ENCODE measurements at regions not wholly inside any gene's neighbourhood (a gene's known extent, or its start where the extent isn't known, plus 50 kb on each side); places are given as distances from the start of the nearest gene placed in this dataset.

- H3K4me3 ChIP-seq (replicated peaks; ENCODE audit: low read depth, low read length): no peak overlapping the region
- TF ChIP-seq, protein P1, sequence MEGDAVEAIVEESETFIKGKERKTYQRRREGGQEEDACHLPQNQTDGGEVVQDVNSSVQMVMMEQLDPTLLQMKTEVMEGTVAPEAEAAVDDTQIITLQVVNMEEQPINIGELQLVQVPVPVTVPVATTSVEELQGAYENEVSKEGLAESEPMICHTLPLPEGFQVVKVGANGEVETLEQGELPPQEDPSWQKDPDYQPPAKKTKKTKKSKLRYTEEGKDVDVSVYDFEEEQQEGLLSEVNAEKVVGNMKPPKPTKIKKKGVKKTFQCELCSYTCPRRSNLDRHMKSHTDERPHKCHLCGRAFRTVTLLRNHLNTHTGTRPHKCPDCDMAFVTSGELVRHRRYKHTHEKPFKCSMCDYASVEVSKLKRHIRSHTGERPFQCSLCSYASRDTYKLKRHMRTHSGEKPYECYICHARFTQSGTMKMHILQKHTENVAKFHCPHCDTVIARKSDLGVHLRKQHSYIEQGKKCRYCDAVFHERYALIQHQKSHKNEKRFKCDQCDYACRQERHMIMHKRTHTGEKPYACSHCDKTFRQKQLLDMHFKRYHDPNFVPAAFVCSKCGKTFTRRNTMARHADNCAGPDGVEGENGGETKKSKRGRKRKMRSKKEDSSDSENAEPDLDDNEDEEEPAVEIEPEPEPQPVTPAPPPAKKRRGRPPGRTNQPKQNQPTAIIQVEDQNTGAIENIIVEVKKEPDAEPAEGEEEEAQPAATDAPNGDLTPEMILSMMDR (IDR thresholded peaks at IDR 0.05; ENCODE audit: low read depth, low read length, missing control alignments): no peak
- no peak for DNase-seq (ENCODE audit: extremely low read depth, low read depth)
Observed at GRCh38 chr1:243903895-243904294, 53.9 kb upstream of the AKT3 start.

GRCh38 chr1:243903041-243903440 is 53.0 kb upstream of the AKT3 start:
- TF ChIP-seq, protein P1 (IDR thresholded peaks at IDR 0.05; ENCODE audit: low read depth, low read length, missing control alignments): no peak
- no peak overlapping the region for H3K4me3 ChIP-seq (replicated peaks; ENCODE audit: low read depth, low read length)
- DNase-seq (ENCODE audit: extremely low read depth, low read depth): no peak

DNA sequence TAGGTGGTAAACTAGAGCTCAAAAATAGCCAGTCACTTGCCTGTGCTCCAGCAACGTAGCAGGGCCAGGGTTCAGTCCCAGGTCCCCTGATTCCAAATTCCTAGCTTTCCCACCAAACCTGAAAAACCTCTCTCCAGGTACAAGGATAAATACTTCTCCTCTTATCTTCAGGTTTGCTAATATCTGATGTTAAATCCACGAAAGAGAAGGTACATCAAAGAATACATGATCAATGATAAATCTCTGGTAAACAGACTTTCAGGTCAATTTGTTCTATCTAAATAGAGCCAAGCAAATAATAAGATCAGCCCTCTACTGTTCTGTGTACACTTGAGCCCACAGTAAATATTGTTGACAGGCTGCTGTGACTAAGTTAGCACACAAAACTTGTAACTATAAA is 52.1 kb upstream of the AKT3 start:
- DNase-seq (ENCODE audit: extremely low read depth, low read depth): no peak
- no peak overlapping the region for H3K4me3 ChIP-seq (replicated peaks; ENCODE audit: low read depth, low read length)
- TF ChIP-seq, protein P1 (IDR thresholded peaks at IDR 0.05; ENCODE audit: low read depth, low read length, missing control alignments): no peak
